H54 (cell line): ENCODE measurements at regions not wholly inside any gene's neighbourhood (a gene's known extent, or its start where the extent isn't known, plus 50 kb on each side); places are given as distances from the start of the nearest gene placed in this dataset.
A peak's percentile ranks its signal among the peaks of the same experiment; 100 is the strongest.
"Not testable (repeated sequence)": the region's sequence is repeated elsewhere in the genome, so short reads cannot be mapped to it uniquely, and the experiment has no call there.

Experiments used
- DNase-seq: peaks from one replicate; pipeline ENCODE4 v3.0.0; 2011; ENCODE audit warnings: low spot score, mixed read lengths; ENCODE audit not compliant: insufficient read length
- FAIRE-seq: peaks from 3 replicates; lab custom pipeline; 2011; peaks lifted over from hg19 to GRCh38; lab: Jason Lieb, UNC
- POLR2A ChIP-seq: IDR thresholded peaks from 2 replicates; pipeline ENCODE4 v1.6.1; 2011; ENCODE audit warnings: low read depth, mild to moderate bottlenecking, low read length

GRCh38 chr7:113308399-113308798 is 190.0 kb upstream of the SMIM30 start:
- TF ChIP-seq POLR2A = no peak
- DNase-seq (no peak), FAIRE-seq (no peak)

GRCh38 chr7:113307147-113307546 is 188.8 kb upstream of the SMIM30 start:
- TF ChIP-seq POLR2A = no peak
- no peak for FAIRE-seq
- no peak for DNase-seq

GRCh38 chr7:113306302-113306701 is 187.9 kb upstream of the SMIM30 start:
- no peak for TF ChIP-seq POLR2A
- no peak for DNase-seq
- FAIRE-seq = no peak

DNA sequence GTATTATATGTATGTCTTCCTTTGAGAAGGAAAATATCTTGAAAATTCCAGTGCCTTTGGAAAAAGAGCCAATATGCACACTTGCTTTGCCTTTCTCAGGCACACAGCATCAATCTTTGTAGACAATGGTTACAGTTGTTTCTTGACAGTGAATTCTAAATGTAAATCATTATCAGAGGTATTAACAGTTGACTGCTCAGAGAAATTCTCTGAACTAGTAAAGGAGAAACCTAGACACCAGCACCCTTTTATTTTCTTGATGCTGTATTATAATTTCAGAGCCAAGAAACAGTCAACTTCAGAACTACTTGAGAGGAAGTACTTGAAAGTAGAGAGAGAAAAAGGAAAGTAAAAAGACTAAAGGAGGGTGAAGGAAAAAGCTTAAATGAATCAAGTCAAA is 185.8 kb upstream of the SMIM30 start:
- FAIRE-seq (no peak), DNase-seq (no peak)
- TF ChIP-seq POLR2A = no peak

DNA sequence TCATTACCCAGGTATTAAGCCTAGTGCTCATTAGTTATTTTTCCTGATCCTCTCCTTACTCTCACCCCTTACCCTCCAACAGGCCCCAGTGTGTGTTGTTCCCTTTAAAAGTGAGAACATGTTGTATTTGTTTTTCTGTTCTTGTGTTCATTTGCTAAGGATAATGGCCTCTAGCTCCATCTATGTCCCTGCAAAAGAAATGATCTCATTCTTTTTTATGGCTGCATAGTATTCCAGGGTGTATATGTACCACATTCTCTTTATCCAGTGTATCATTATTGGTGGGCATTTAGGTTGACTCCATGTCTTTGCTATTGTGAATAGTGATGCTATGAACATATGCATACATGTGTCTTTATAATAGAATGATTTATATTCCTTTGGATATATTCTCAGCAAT is 185.0 kb upstream of the SMIM30 start:
- not testable (repeated sequence) for DNase-seq, FAIRE-seq

DNA sequence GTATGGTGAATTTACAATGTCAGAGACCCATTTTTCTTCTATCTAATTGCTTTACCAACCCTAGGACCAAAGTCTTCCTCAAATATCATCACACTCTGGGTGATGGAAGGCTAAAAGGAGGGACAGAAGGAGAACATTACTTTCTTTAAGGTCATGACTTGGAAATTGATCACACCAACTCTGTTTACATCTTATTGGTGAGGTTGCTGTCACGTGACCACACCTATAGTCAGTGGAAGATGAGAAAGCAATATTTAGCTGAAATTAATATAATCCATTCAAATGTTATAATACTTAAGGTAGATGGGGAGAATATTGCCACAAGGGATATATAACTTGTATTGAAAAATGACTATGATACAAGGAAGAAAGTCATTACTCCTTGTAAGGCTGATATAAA is 183.6 kb upstream of the SMIM30 start:
- FAIRE-seq = no peak
- DNase-seq = no peak
- no peak for TF ChIP-seq POLR2A

- DNase-seq (no peak), FAIRE-seq (no peak)
- TF ChIP-seq POLR2A = no peak
Observed at GRCh38 chr7:113301141-113301540, 182.8 kb upstream of the SMIM30 start.

DNA sequence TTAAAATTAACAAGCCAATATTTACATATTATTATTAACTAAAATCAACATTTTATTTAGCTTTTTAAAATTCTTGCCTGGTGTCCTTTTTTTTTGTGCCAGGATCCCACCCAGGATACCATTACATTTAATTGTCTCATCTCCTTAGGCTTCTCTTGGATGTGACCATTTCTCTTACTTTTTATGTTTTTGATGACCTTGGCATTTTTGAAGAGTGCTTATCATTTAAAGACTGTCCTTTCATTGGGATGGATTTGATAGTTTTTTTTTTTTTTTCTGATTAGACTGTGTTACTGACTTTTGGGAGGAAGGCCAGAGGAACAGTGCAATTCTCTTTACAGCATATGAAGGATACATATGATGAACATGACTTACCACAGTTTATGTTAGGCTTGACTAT is 181.4 kb upstream of the SMIM30 start:
- TF ChIP-seq POLR2A = no peak
- no peak for FAIRE-seq
- no peak for DNase-seq

DNA sequence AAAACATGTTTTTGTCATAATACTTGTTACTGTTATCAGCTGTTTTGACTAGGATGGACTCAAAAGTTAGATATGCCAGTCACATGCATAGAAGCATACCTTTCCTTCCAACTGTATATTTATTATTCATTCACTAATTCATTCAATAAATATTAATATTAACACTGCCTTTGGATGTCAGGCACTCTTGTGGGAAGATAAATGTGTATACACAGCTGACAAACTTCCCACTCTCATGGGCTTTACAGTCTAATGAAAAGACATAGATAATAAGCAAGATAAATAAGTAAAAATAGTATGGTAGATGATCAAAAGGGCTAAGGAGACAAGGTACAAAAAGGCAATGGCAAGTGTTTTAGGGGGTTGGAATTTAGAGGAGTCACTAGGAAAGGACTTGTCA is 180.1 kb upstream of the SMIM30 start:
- DNase-seq (no peak), FAIRE-seq (no peak)
- no peak for TF ChIP-seq POLR2A

DNA sequence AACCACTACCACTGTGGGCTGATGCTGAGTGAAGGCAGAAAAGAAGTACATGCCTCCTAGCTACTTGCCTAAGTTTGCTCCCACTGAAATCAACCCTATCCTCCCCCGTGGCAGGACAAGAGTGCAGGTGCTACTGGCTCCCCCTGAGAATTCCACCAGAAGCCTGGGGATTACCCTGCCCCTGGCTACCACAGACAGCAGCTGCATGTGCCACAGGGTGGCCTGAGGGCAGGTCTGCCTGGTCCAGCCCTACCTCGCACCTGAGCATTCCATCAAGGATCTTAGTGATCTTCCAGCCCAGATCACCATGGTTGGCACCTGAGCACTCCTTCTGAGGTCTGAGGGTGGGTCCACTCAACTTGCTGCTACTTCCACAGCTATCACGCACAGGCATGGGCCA is 176.4 kb upstream of the SMIM30 start:
- no peak for FAIRE-seq
- no peak for TF ChIP-seq POLR2A
- no peak for DNase-seq

- FAIRE-seq = no peak
- DNase-seq = no peak
- no peak for TF ChIP-seq POLR2A
Observed at GRCh38 chr7:113292105-113292504, 173.8 kb upstream of the SMIM30 start.

- FAIRE-seq = no peak
- DNase-seq = no peak
- no peak for TF ChIP-seq POLR2A
Observed at GRCh38 chr7:113291058-113291457, 172.7 kb upstream of the SMIM30 start.

- TF ChIP-seq POLR2A = no peak
- peak; percentile 92 for FAIRE-seq
- no peak for DNase-seq
Observed at GRCh38 chr7:113289140-113289740, 170.9 kb upstream of the SMIM30 start.

DNA sequence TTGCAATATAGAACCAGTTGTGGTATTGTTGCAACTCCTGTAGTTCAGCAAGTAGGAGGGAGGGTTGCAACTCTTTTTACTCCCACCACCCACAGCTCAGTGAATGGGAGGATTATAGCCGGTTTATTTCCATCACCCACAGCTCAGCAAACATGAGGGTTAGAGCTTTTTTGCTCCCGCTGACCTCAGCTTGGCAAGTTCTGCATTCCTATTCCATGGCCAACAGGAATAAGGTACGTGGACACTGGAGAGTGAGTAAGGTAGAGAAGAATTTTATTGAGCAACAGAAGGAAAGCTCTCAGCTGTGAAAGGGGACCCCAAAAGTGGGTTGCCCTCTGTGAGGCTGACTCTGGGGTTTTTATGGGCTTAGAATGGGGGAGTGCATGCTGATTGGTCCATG is 167.1 kb upstream of the SMIM30 start:
- DNase-seq (no peak), FAIRE-seq (no peak)
- TF ChIP-seq POLR2A = no peak

DNA sequence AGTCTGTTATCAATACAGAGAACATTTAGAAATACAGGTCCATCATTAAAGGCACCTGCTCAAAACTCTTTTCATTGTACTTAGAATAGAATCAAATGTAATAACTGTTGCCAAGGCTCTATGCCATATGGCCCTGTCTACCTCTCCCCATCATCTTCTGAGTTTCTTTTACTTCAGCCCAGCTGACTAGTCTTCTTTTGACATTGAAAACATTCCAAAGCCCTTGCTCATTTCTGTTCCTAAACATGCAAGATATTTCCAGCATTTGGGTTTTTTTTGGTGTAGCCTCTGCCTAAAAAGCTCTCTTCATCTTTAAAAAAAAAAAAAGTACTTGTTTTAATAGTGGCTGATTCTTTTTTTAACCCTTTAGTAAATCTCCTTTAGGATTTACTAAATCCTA is 165.5 kb upstream of the SMIM30 start:
- FAIRE-seq (no peak), DNase-seq (no peak)
- no peak for TF ChIP-seq POLR2A

DNA sequence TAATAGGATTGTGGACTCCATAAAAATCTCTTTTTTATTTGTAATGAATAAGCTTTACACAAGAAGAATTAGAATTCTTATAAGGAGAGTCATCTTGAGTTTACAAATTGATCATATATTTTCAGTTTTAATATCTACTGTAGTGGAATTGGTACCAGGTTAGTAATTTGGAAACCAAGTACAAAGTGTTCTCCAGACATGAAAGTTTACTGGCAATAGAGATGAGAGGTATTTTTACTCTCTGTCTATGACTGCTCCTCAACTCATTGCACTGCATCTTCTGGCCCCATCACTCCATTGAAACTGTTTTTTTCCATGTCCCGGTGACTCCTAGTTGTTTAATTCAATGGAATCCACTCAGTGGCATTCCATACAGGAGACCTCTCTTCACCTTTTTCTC is 164.5 kb upstream of the SMIM30 start:
- DNase-seq = no peak
- TF ChIP-seq POLR2A = no peak
- no peak for FAIRE-seq
